ENCODE measurements at regions not wholly inside any gene's neighbourhood (a gene's known extent, or its start where the extent isn't known, plus 50 kb on each side); places are given as distances from the start of the nearest gene placed in this dataset.

DNA sequence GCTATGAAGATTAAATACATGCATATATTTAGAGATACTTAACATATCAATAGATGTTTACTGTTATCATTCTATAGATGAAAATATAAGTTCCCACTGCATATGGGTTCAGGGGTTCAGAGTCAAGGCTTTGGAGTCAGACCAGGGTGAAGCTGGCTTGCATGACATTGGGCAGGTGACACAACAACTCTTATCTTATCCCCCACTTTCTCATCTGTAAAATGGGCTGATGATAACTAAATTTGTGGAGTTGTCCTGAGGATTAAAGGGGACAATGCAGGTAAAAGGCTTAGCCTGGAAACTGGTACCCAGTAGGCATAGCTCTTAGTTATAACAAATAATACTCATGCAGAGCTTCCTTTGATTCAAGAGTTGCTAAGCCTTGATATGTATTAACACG lies 72.6 kb upstream of the BRINP1 start:
- TF ChIP-seq, protein P1, sequence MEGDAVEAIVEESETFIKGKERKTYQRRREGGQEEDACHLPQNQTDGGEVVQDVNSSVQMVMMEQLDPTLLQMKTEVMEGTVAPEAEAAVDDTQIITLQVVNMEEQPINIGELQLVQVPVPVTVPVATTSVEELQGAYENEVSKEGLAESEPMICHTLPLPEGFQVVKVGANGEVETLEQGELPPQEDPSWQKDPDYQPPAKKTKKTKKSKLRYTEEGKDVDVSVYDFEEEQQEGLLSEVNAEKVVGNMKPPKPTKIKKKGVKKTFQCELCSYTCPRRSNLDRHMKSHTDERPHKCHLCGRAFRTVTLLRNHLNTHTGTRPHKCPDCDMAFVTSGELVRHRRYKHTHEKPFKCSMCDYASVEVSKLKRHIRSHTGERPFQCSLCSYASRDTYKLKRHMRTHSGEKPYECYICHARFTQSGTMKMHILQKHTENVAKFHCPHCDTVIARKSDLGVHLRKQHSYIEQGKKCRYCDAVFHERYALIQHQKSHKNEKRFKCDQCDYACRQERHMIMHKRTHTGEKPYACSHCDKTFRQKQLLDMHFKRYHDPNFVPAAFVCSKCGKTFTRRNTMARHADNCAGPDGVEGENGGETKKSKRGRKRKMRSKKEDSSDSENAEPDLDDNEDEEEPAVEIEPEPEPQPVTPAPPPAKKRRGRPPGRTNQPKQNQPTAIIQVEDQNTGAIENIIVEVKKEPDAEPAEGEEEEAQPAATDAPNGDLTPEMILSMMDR (IDR thresholded peaks at IDR 0.05): no peak
- no peak for TF ChIP-seq POLR2A (IDR thresholded peaks at IDR 0.05)
